Tibial artery (tissue), 4 donors: ENCODE measurements at regions not wholly inside any gene's neighbourhood (a gene's known extent, or its start where the extent isn't known, plus 50 kb on each side); places are given as distances from the start of the nearest gene placed in this dataset.
"Not testable (repeated sequence)": the region's sequence is repeated elsewhere in the genome, so short reads cannot be mapped to it uniquely, and the experiment has no call there.

ENCODE experiments used
- DNase-seq, 2 donors: peaks; one replicate each; pipeline ENCODE4 v3.0.0-alpha.2; 2019
- H3K27ac ChIP-seq, 2 donors: fragments of 200-600 bp; sonication (generic) in 1 of 2; 1 replicate in 1 of 2; 2 replicates in 1 of 2; pipeline ENCODE4 v1.5.1; 2018 to 2019; ENCODE audit warnings: mild to moderate bottlenecking in 1 of 2
- H3K27me3 ChIP-seq, 2 donors: fragments of 200-600 bp; sonication (generic) in 1 of 2; one replicate each; pipeline versions ENCODE4 v1.5.1 to v1.6.0; 2016 to 2019
- H3K36me3 ChIP-seq, 3 donors: fragments of 200-600 bp; sonication (generic) in 2 of 3; one replicate each; pipeline ENCODE4 v1.5.1; 2016 to 2019; ENCODE audit warnings: mild to moderate bottlenecking in 2 of 3
- H3K4me1 ChIP-seq, 4 donors: fragments of 200-600 bp; sonication (generic) in 2 of 4; 1 replicate in 3 of 4; 2 replicates in 1 of 4; pipeline ENCODE4 v1.5.1; 2016 to 2019
- H3K4me3 ChIP-seq, 2 donors: fragments of 200-600 bp; sonication (generic) in 1 of 2; 1 replicate in 1 of 2; 2 replicates in 1 of 2; pipeline ENCODE4 v1.5.1; 2018 to 2019; ENCODE audit warnings: mild to moderate bottlenecking in 2 of 2
- H3K9me3 ChIP-seq, 3 donors: fragments of 200-600 bp; sonication (generic) in 1 of 3; one replicate each; pipeline ENCODE4 v1.5.1; 2016 to 2019
- CTCF ChIP-seq, 2 experiments: fragments of 200-600 bp in 1 of 2; fragments of 450-650 bp in 1 of 2; IDR thresholded peaks; one replicate each; pipeline ENCODE4 v1.5.1; 2017 to 2019; ENCODE audit warnings: antibody characterized with exemption in 2 of 2, mild to moderate bottlenecking in 1 of 2, moderate library complexity in 1 of 2
- intact Hi-C: fragments of 100-400 bp; cut with DNase I; formaldehyde crosslinking; loops from one replicate; pipeline ENCODE4 v1.15.0; 2023; ENCODE audit warnings: low total_unique reads

- TF ChIP-seq CTCF (IDR thresholded peaks at IDR 0.05) = no peak
- no peak overlapping the region for H3K27ac ChIP-seq
- intact Hi-C loops = no loop called here
- H3K9me3 ChIP-seq = no peaks in the 10 kb centered on the region
- no peak for DNase-seq
- H3K4me1 ChIP-seq = peaks cover 0 to 18% (median 2%) of the 10 kb centered on the region in 4 donors
- no peak overlapping the region for H3K4me3 ChIP-seq
- no peaks in the 10 kb centered on the region for H3K36me3 ChIP-seq
- H3K27me3 ChIP-seq = no peaks in the 10 kb centered on the region
Measured at GRCh38 chr4:57344296-57344695, 234.1 kb upstream of the IGFBP7 start.

GRCh38 chr4:57342411-57342810 lies 232.2 kb upstream of the IGFBP7 start:
- DNase-seq = no peak
- no peaks in the 10 kb centered on the region for H3K27me3 ChIP-seq
- intact Hi-C loops = no loop called here
- H3K4me1 ChIP-seq = peaks cover 0 to 18% (median 2%) of the 10 kb centered on the region in 4 donors
- no peak overlapping the region for H3K27ac ChIP-seq
- TF ChIP-seq CTCF (IDR thresholded peaks at IDR 0.05) = no peak
- no peak overlapping the region for H3K4me3 ChIP-seq
- H3K9me3 ChIP-seq = no peaks in the 10 kb centered on the region
- no peaks in the 10 kb centered on the region for H3K36me3 ChIP-seq

- intact Hi-C loops = loop anchor here (10.0 kb wide), 1 partner anchor 144 kb away; no protein-coding TSS in a partner anchor
- DNase-seq, H3K27ac ChIP-seq, H3K9me3 ChIP-seq, H3K4me3 ChIP-seq, H3K27me3 ChIP-seq, H3K36me3 ChIP-seq: not testable (repeated sequence)
- peaks cover 0 to 12% (median 0%) of the 10 kb centered on the region in 4 donors for H3K4me1 ChIP-seq
Measured at GRCh38 chr4:57338861-57339260, 228.7 kb upstream of the IGFBP7 start.

GRCh38 chr4:57333684-57334083 lies 223.5 kb upstream of the IGFBP7 start:
- intact Hi-C loops = loop anchor here (10.0 kb wide), 1 partner anchor 139 kb away; no protein-coding TSS in a partner anchor
- no peaks in the 10 kb centered on the region for H3K27me3 ChIP-seq
- H3K27ac ChIP-seq = no peak overlapping the region
- no peaks in the 10 kb centered on the region for H3K36me3 ChIP-seq
- H3K4me1 ChIP-seq = no peaks in the 10 kb centered on the region
- H3K4me3 ChIP-seq = no peak overlapping the region
- H3K9me3 ChIP-seq = no peaks in the 10 kb centered on the region
- no peak for TF ChIP-seq CTCF (IDR thresholded peaks at IDR 0.05)
- DNase-seq = no peak

GRCh38 chr4:57331959-57332358 lies 221.8 kb upstream of the IGFBP7 start:
- no peaks in the 10 kb centered on the region for H3K4me1 ChIP-seq
- DNase-seq = no peak
- no peaks in the 10 kb centered on the region for H3K9me3 ChIP-seq
- intact Hi-C loops = loop anchor here (10.0 kb wide), 1 partner anchor 137 kb away; no protein-coding TSS in a partner anchor
- H3K27ac ChIP-seq = no peak overlapping the region
- no peaks in the 10 kb centered on the region for H3K36me3 ChIP-seq
- no peak overlapping the region for H3K4me3 ChIP-seq
- no peaks in the 10 kb centered on the region for H3K27me3 ChIP-seq
- TF ChIP-seq CTCF (IDR thresholded peaks at IDR 0.05) = no peak

- Histone ChIP-seq H3K4me1 (no peaks in the 10 kb centered on the region), H3K27me3 (no peaks in the 10 kb centered on the region), H3K36me3 (no peaks in the 10 kb centered on the region), H3K27ac (no peak overlapping the region), H3K9me3 (no peaks in the 10 kb centered on the region), H3K4me3 (no peak overlapping the region)
- DNase-seq = no peak
- TF ChIP-seq CTCF (IDR thresholded peaks at IDR 0.05) = no peak
- intact Hi-C loops = no loop called here
Measured at GRCh38 chr4:57329279-57329678, 219.1 kb upstream of the IGFBP7 start.
